HepG2 (cell line): ENCODE measurements at regions not wholly inside any gene's neighbourhood (a gene's known extent, or its start where the extent isn't known, plus 50 kb on each side); places are given as distances from the start of the nearest gene placed in this dataset.

Source experiments
- ATAC-seq: fragments of 200-7000 bp; cut with Tn5 transposase; 3 replicates; pipeline ENCODE4 v1.9.1; 2020; ENCODE audit warnings: mild to moderate bottlenecking, moderate library complexity
- BruUV-seq: library from RNA; stranded (reverse); fragments of 400-500 nt; replicated peaks from 2 replicates; lab custom pipeline; 2021; lab: Mats Ljungman, UMichigan
- CTCF ChIA-PET: fragments of 300-600 bp; formaldehyde crosslinking; extraction: SDS; loops from one replicate; lab custom pipeline; 2021; ENCODE audit warnings: low total read pairs, inconsistent platforms, low intra/inter-chr PET ratio; lab: Yijun Ruan, JAX
- POLR2A ChIA-PET: fragments of 350-600 bp; sonication (Branson Sonifier 250); formaldehyde crosslinking; loops from one replicate; lab custom pipeline; 2020; ENCODE audit warnings: antibody characterized with exemption, inconsistent platforms; lab: Yijun Ruan, JAX
- DNase-seq: peaks from one replicate; pipeline ENCODE4 v3.0.0-alpha.2; 2015; ENCODE audit warnings: low spot score
- FAIRE-seq: peaks from 3 replicates; lab custom pipeline; 2011; peaks lifted over from hg19 to GRCh38; lab: Jason Lieb, UNC
- H2AFZ ChIP-seq: one replicate; pipeline ENCODE4 v1.6.1; 2011; ENCODE audit warnings: low read length, inconsistent platforms
- H3K27ac ChIP-seq: fragments of 300-600 bp; 3 replicates; pipeline ENCODE4 v1.8.0; 2011; ENCODE audit warnings: mixed run types, mild to moderate bottlenecking, mixed read lengths, low read length, inconsistent platforms; ENCODE audit not compliant: insufficient read depth; ENCODE audit errors: extremely low read length
- H3K27me3 ChIP-seq, 2 experiments: fragments of 200-600 bp in 1 of 2; 2 replicates in 1 of 2; 3 replicates in 1 of 2; pipeline versions ENCODE4 v1.6.0 to v1.8.0; 2011; ENCODE audit warnings: low read length in 2 of 2, mild to moderate bottlenecking in 2 of 2, moderate library complexity in 2 of 2, inconsistent platforms in 1 of 2; ENCODE audit not compliant: insufficient read depth in 2 of 2, control insufficient read depth in 1 of 2
- H3K36me3 ChIP-seq, 2 experiments: fragments of 200-600 bp in 1 of 2; replicated peaks in 1 of 2; 2 replicates in 1 of 2; 3 replicates in 1 of 2; pipeline versions ENCODE4 v1.5.1 to v1.8.0; 2011; ENCODE audit warnings: low read length in 2 of 2, inconsistent platforms in 1 of 2; ENCODE audit not compliant: insufficient read depth in 2 of 2, control insufficient read depth in 1 of 2
- H3K4me1 ChIP-seq: 2 replicates; pipeline ENCODE4 v1.5.1; 2012; ENCODE audit warnings: low read length, inconsistent platforms; ENCODE audit not compliant: insufficient read depth
- H3K4me2 ChIP-seq: 2 replicates; pipeline ENCODE4 v1.6.0; 2011; ENCODE audit warnings: low read depth, low read length, inconsistent platforms
- H3K4me3 ChIP-seq, 3 experiments: fragments of 200-600 bp in 1 of 3; sonication (generic), shearing (Covaris generic) in 1 of 3; replicated peaks in 1 of 3; 2 replicates each; pipeline ENCODE4 v1.5.1; 2011 to 2016; ENCODE audit warnings: low read length in 3 of 3, inconsistent platforms in 2 of 3, low read depth in 2 of 3, mild to moderate bottlenecking in 2 of 3, control low read depth in 1 of 3, mixed read lengths in 1 of 3; ENCODE audit not compliant: insufficient read depth in 1 of 3
- H3K79me2 ChIP-seq: one replicate; pipeline ENCODE4 v1.6.1; 2011; ENCODE audit warnings: low read length, inconsistent platforms; ENCODE audit not compliant: insufficient read depth
- H3K9ac ChIP-seq: 2 replicates; pipeline ENCODE4 v1.6.0; 2011; ENCODE audit warnings: mild to moderate bottlenecking, low read depth, low read length, inconsistent platforms; ENCODE audit not compliant: insufficient read depth
- H3K9me3 ChIP-seq: 2 replicates; pipeline ENCODE4 v1.5.1; 2012; ENCODE audit warnings: mild to moderate bottlenecking, low read length
- H4K20me1 ChIP-seq: 2 replicates; pipeline ENCODE4 v1.6.0; 2011; ENCODE audit warnings: inconsistent platforms, mild to moderate bottlenecking, low read length, moderate library complexity; ENCODE audit not compliant: insufficient read depth
- ADNP ChIP-seq: sonication (generic); formaldehyde crosslinking; IDR thresholded peaks from 2 replicates; pipeline ENCODE4 v1.4.0; 2020; ENCODE audit warnings: missing genetic modification reagents
- FOXJ3 ChIP-seq: sonication (generic); formaldehyde crosslinking; IDR thresholded peaks from 2 replicates; pipeline ENCODE4 v1.4.0; 2020; ENCODE audit warnings: missing genetic modification reagents, mild to moderate bottlenecking, borderline replicate concordance
- THAP11 ChIP-seq: IDR thresholded peaks from 2 replicates; pipeline ENCODE4 v1.6.1; 2016; ENCODE audit warnings: missing biosample characterization, missing genetic modification reagents
- ZNF235 ChIP-seq: sonication (generic); formaldehyde crosslinking; IDR thresholded peaks from 2 replicates; pipeline ENCODE4 v1.8.1; 2023; ENCODE audit warnings: mild to moderate bottlenecking, missing genetic modification reagents, borderline replicate concordance
- ZNF446 ChIP-seq: sonication (generic); formaldehyde crosslinking; IDR thresholded peaks from 2 replicates; pipeline ENCODE4 v1.5.0; 2020; ENCODE audit warnings: mild to moderate bottlenecking, missing genetic modification reagents
- ZNF678 ChIP-seq: sonication (generic); formaldehyde crosslinking; IDR thresholded peaks from 2 replicates; pipeline ENCODE4 v1.4.0; 2020; ENCODE audit warnings: mild to moderate bottlenecking, missing genetic modification reagents
- WGBS: methylation state at CpG from one replicate; pipeline ENCODE4 v1.1.6; 2017; ENCODE audit warnings: low lambda C conversion rate; 5-methylcytosine and 5-hydroxymethylcytosine counted together
- in situ Hi-C: cut with HindIII; loops from 2 replicates; pipeline ENCODE4 v1.10.0; 2017; ENCODE audit warnings: low pct_unique_long_range_greater_than_20kb; ENCODE audit not compliant: extremely low pct_ligation_motif_present
- intact Hi-C: fragments of 100-400 bp; cut with micrococcal nuclease; formaldehyde crosslinking; loops from one replicate; pipeline ENCODE4 v1.10.0; 2022; ENCODE audit not compliant: unreplicated experiment
- TF ChIP-seq, protein P1 (sequence below): sonication (generic); formaldehyde crosslinking; IDR thresholded peaks from 2 replicates; pipeline ENCODE4 v1.8.0; 2023; ENCODE audit warnings: mild to moderate bottlenecking, missing genetic modification reagents
- TF ChIP-seq, protein P2 (sequence below): sonication (generic); formaldehyde crosslinking; IDR thresholded peaks from 2 replicates; pipeline ENCODE4 v1.5.0; 2020; ENCODE audit warnings: mild to moderate bottlenecking, missing genetic modification reagents, borderline replicate concordance

DNA sequence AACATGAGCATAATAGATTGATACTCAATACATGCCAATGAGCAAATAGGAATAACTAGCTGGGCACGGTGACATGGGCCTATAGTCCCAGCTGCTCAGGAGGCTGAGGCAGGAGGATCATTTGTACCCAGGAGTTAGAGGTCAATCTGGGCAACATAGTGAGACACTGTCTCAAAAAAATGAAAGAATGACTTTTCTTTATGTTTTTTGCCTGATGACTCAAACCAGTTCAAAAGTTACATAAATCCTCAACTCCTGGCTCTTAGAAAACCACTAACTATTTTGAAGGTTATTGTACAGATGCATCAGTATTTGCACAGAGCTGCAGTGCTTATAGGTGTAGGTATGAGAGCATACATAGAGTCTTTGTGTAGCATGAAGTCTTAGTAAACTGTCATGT is 219.2 kb upstream of the RGS6 start (continued):
- TF ChIP-seq, protein P1, sequence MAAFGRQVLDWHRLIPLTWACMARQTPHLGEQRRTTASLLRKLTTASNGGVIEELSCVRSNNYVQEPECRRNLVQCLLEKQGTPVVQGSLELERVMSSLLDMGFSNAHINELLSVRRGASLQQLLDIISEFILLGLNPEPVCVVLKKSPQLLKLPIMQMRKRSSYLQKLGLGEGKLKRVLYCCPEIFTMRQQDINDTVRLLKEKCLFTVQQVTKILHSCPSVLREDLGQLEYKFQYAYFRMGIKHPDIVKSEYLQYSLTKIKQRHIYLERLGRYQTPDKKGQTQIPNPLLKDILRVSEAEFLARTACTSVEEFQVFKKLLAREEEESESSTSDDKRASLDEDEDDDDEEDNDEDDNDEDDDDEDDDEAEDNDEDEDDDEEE (CRISPR knock-in tag) = no peak
- no peak for TF ChIP-seq ZNF446
- no peak for TF ChIP-seq ZNF678 (CRISPR knock-in tag)
- TF ChIP-seq ADNP (CRISPR knock-in tag) = no peak
- TF ChIP-seq ZNF235 (CRISPR knock-in tag) = no peak
- TF ChIP-seq, protein P2, sequence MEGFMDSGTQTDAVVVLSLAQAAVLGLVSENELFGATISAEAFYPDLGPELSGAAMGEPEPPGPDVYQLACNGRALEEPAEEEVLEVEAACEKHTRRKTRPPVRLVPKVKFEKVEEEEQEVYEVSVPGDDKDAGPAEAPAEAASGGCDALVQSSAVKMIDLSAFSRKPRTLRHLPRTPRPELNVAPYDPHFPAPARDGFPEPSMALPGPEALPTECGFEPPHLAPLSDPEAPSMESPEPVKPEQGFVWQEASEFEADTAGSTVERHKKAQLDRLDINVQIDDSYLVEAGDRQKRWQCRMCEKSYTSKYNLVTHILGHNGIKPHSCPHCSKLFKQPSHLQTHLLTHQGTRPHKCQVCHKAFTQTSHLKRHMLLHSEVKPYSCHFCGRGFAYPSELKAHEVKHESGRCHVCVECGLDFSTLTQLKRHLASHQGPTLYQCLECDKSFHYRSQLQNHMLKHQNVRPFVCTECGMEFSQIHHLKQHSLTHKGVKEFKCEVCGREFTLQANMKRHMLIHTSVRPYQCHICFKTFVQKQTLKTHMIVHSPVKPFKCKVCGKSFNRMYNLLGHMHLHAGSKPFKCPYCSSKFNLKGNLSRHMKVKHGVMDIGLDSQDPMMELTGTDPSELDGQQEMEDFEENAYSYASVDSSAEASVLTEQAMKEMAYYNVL = no peak
- no peak for TF ChIP-seq THAP11

DNA sequence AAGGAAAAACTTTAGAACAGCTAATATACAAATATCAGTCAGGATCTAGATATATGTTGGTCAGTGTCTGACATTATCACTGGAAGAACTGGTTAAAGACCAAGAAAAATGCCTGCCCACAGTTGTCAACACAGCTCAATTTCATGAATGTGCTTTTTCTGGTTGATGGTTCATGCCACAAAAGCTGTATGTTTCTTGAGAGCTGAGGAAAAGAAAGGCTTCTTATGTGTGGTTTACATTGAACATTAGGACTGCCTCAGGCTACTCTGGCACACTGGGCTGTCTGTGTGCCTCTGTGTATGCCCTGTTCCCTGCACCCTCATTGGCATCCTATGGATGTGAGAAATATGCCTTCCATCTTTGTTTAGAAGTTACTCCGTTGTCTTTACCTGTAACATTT is 218.8 kb upstream of the RGS6 start:
- 100% methylated on average over 1 of the region's 1 CpG for WGBS
- intact Hi-C loops = no loop called here
- BruUV-seq = no TSS peak
- FAIRE-seq (no peak), DNase-seq (no peak), ATAC-seq (no peak)
- Histone ChIP-seq H3K4me1 (no peaks in the 10 kb centered on the region), H2AFZ (no peak overlapping the region), H3K79me2 (no peaks in the 10 kb centered on the region), H3K9ac (no peak overlapping the region), H3K9me3 (no peaks in the 10 kb centered on the region), H3K27me3 (no peaks in the 10 kb centered on the region), H3K4me3 (no peak overlapping the region), H3K4me2 (no peak overlapping the region), H3K36me3 (peaks cover 5 to 16% of the 10 kb centered on the region in 2 experiments; a peak in 2 of 5 replicates), H4K20me1 (no peaks in the 10 kb centered on the region), H3K27ac (no peak overlapping the region)
- ChIA-PET POLR2A (no interaction called here), CTCF (no interaction called here)
- in situ Hi-C loops = no loop called here
- no peak for TF ChIP-seq FOXJ3 (CRISPR knock-in tag)
